Activated CD4-positive, alpha-beta memory T cell treated with anti-CD3 and anti-CD28 coated beads for 36 hours (primary cell): ENCODE measurements at regions not wholly inside any gene's neighbourhood (a gene's known extent, or its start where the extent isn't known, plus 50 kb on each side); places are given as distances from the start of the nearest gene placed in this dataset.
"Not testable (repeated sequence)": the region's sequence is repeated elsewhere in the genome, so short reads cannot be mapped to it uniquely, and the experiment has no call there.

Experiments
- CTCF ChIA-PET: fragments of 350-600 bp; sonication (Branson Sonifier 250); formaldehyde crosslinking; loops from one replicate; lab custom pipeline; 2021; ENCODE audit warnings: antibody characterized with exemption, inconsistent platforms; lab: Charles Lee
- POLR2A ChIA-PET: fragments of 350-600 bp; sonication (Branson Sonifier 250); formaldehyde crosslinking; loops from one replicate; lab custom pipeline; 2021; ENCODE audit warnings: antibody characterized with exemption; lab: Charles Lee
- DNase-seq: peaks from one replicate; pipeline ENCODE4 v3.0.0-alpha.2; 2020
- H3K27ac Mint-ChIP-seq: one replicate; pipeline ENCODE4 v1.8.0; 2021; ENCODE audit warnings: mixed read lengths
- H3K27me3 Mint-ChIP-seq: one replicate; pipeline ENCODE4 v1.8.0; 2021; ENCODE audit warnings: mixed read lengths
- H3K36me3 Mint-ChIP-seq: one replicate; pipeline ENCODE4 v1.8.0; 2021; ENCODE audit warnings: mixed read lengths
- H3K4me1 Mint-ChIP-seq: one replicate; pipeline ENCODE4 v1.8.0; 2021; ENCODE audit warnings: low read depth, mixed read lengths
- H3K4me3 Mint-ChIP-seq: one replicate; pipeline ENCODE4 v1.8.0; 2021; ENCODE audit warnings: mild to moderate bottlenecking, mixed read lengths
- H3K9me3 Mint-ChIP-seq: one replicate; pipeline ENCODE4 v1.8.0; 2021; ENCODE audit warnings: mixed read lengths
- intact Hi-C: fragments of 100-400 bp; cut with micrococcal nuclease; formaldehyde crosslinking; loops from one replicate; pipeline ENCODE4 v1.15.1; 2023

DNA sequence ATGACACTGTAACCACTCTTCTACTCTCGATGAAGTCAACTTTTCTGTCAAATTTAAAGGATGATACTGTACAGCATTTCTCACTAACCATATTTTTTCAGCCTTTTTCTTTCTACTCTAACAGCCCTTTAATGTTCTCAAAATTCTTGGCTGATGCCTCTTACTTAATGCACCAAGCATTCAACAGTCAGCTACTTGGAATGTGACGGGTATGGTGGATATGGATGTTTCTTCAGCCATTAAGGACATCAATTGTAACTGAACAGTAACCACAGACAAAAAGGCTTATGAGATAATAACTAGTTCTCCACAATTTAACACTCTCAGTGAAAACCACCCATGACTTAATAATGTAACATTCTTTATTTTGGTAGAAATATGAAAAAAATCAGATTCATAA, 467.2 kb upstream of the ZNF337 start:
- no peaks in the 10 kb centered on the region for H3K36me3 Mint-ChIP-seq
- no peak overlapping the region for H3K27ac Mint-ChIP-seq
- ChIA-PET POLR2A (no interaction called here), CTCF (no interaction called here)
- no peaks in the 10 kb centered on the region for H3K4me1 Mint-ChIP-seq
- DNase-seq, result no peak
- no peaks in the 10 kb centered on the region for H3K27me3 Mint-ChIP-seq
- no peak overlapping the region for H3K4me3 Mint-ChIP-seq
- no peaks in the 10 kb centered on the region for H3K9me3 Mint-ChIP-seq
- intact Hi-C loops, result no loop called here

DNA sequence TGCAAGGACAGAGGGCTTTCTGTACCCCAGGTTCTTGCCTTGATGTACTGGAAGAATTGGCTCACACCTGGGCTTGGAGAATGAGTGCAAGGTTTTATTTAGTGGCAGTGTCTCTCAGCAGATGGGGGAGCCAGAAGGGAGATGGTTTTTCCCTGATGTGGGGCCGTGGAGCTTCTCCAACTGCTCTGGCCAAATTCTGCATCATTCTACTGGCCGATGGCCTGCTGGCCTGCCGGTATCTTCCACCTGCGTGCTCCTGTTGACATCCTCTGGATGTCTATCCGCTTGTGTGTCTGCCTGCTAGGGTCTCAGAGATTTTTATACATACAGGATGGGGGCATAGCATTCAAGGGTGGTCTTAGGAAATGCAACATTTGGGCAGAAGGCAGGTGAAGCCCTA, 466.5 kb upstream of the ZNF337 start:
- DNase-seq, H3K36me3 Mint-ChIP-seq, intact Hi-C loops, POLR2A ChIA-PET, H3K27ac Mint-ChIP-seq, CTCF ChIA-PET, H3K9me3 Mint-ChIP-seq, H3K4me1 Mint-ChIP-seq, H3K4me3 Mint-ChIP-seq, H3K27me3 Mint-ChIP-seq: not testable (repeated sequence)

DNA sequence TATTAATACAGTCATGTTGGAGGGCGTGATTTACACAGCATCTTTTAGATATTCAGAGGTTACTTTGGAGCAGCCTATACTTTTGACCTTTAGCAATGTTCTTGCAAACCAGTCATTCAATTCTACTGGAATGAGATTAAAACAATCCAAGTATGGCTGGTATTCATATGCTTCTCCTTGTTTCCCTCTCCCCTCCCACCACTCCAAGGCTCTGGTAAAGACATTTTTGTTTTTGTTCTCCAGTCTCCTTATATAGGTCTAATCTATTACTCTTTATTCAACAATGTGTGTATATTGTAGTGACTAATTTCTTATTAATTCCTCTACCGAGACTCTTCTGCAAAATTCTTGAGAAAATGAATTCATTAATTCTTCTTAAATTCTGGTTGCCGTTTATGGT, 465.1 kb upstream of the ZNF337 start:
- POLR2A ChIA-PET, intact Hi-C loops, H3K4me3 Mint-ChIP-seq: not testable (repeated sequence)

DNA sequence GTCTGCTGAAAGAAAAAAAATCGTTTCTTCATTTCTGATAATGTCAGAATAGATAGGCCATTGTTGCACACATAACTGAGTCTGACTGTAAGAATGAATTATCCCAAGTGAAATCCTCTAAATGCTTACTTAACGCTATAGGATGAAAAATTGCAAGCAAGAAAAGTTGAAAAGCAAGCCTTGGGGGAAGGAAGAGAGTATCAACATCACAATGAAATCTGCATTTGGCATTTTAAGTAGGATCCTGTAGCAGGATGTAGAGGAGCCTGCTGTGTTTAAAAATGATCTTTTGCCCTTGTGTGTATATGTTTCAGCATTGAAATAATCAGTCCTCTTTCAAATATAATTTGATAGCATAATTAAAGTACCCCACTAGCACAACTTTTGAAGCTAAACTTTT, 464.3 kb upstream of the ZNF337 start:
- intact Hi-C loops, DNase-seq, H3K9me3 Mint-ChIP-seq, H3K27me3 Mint-ChIP-seq, CTCF ChIA-PET, POLR2A ChIA-PET, H3K36me3 Mint-ChIP-seq, H3K27ac Mint-ChIP-seq, H3K4me1 Mint-ChIP-seq, H3K4me3 Mint-ChIP-seq: not testable (repeated sequence)

More for the DNA sequence above, 465.1 kb upstream of the ZNF337 start:
- H3K27me3 Mint-ChIP-seq, DNase-seq, H3K27ac Mint-ChIP-seq, H3K36me3 Mint-ChIP-seq, H3K4me1 Mint-ChIP-seq, CTCF ChIA-PET, H3K9me3 Mint-ChIP-seq: not testable (repeated sequence)

DNA sequence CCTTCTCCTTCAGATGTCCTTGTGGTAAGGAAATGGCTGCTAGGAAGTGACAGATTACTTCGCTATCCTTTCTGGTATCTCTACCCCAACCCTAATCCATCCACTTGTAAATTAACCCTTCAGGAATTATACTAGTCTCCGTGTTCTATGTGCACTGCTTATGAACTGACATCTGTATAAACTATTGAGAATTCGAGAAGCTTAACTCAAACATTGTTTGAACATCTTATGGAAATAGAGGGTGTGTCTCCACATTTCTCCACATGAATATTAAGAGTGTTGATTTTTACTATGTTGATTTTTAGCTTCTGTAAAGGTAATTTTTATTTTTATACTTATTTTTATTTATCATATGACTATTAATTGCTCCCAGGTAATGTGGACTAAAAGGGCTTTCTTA, 457.6 kb upstream of the ZNF337 start:
- CTCF ChIA-PET, result no interaction called here

DNA sequence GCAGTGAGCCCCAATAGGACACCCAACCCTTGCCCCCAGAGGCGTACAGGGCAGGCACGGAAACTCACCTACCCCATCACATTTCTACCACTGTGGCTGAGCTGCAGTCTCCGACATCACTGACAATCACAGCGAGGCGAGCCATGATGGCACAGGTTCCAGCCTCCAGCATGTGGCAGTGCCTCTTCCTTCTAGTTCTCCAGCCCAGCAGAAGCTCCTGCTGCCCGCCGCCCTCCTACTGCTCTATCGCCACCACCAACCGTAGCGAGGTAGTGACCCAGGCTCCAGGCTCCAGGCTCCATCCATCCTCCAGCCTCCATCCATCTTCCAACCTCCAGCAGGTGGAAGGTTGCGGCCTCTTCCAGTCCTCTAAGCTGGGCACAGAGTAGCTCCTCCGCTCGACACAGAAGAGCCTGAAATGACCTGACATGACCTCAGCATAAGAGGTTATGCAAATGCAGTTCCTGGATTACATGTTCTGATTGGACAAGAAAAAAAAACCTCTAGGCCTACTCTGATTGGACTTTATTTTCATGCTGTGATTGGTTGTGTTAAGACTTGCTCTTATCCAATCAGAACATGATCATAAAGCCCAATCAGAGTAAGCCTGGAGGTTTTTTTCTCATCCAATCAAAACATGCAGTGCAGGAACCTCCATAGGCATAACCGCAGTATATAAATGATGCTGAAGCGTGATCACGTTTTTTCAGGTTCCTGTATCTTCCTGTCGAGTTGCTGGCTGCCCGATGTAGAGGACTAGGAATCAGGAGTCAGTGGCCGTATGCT, 438.9 kb upstream of the ZNF337 start:
- intact Hi-C loops, result no loop called here
- H3K27ac Mint-ChIP-seq, result no peak overlapping the region
- H3K27me3 Mint-ChIP-seq, result no peaks in the 10 kb centered on the region
- no peak for DNase-seq
- H3K36me3 Mint-ChIP-seq, result no peaks in the 10 kb centered on the region
- ChIA-PET POLR2A (no interaction called here), CTCF (no interaction called here)
- no peak overlapping the region for H3K4me3 Mint-ChIP-seq
- no peaks in the 10 kb centered on the region for H3K4me1 Mint-ChIP-seq
- H3K9me3 Mint-ChIP-seq, result no peaks in the 10 kb centered on the region

More for the DNA sequence above, 457.6 kb upstream of the ZNF337 start:
- intact Hi-C loops, result no loop called here
- no peak overlapping the region for H3K4me3 Mint-ChIP-seq
- H3K9me3 Mint-ChIP-seq, result no peaks in the 10 kb centered on the region
- H3K27me3 Mint-ChIP-seq, result peaks cover 2% of the 10 kb centered on the region
- H3K36me3 Mint-ChIP-seq, result no peaks in the 10 kb centered on the region
- H3K4me1 Mint-ChIP-seq, result no peaks in the 10 kb centered on the region
- H3K27ac Mint-ChIP-seq, result no peak overlapping the region
- DNase-seq, result no peak
- POLR2A ChIA-PET, result no interaction called here

DNA sequence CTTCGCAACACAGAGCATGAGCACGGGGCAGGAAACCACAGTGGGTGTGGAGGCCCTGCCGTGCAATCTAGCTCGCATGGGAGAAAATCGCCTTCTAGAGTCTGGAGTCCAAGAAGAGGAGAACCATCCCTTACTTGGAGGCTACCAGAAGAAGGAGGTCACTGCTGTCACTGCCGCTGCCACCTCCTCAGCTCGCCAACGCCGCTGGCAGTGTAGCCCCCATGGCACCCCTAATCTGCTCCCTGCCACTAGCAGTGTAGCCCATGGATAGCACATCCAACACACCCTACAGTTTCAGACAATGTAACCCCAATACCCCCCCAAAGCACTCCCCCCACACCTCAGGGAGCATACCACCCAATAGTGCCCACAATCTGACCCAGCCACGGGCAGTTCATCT, 438.0 kb upstream of the ZNF337 start:
- intact Hi-C loops, result no loop called here
- Mint-ChIP-seq H3K4me3 (no peak overlapping the region), H3K27me3 (no peaks in the 10 kb centered on the region), H3K36me3 (no peaks in the 10 kb centered on the region), H3K9me3 (no peaks in the 10 kb centered on the region), H3K27ac (no peak overlapping the region), H3K4me1 (no peaks in the 10 kb centered on the region)
- CTCF ChIA-PET, result no interaction called here
- POLR2A ChIA-PET, result no interaction called here
- DNase-seq, result no peak

DNA sequence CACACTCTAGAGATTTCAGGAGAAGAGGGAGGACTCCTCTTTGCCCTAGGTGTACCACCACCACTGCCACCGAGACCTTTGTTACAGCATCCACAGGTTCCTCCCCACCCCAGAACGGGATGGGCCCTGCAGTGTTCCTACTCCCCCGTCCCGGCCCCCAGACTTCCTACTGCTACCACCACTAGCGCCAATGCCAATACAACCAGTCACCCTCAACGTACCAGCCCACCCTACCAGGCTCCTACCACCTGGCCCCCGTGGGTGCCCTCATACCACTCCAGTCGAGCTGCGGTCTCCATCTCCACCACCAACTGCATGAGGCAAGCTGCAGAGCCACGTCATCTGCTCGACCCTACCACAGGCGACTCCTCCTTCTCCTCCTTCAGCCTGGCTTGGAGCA, 437.1 kb upstream of the ZNF337 start:
- H3K27ac Mint-ChIP-seq, H3K9me3 Mint-ChIP-seq, H3K27me3 Mint-ChIP-seq, CTCF ChIA-PET, DNase-seq, H3K36me3 Mint-ChIP-seq, H3K4me3 Mint-ChIP-seq, intact Hi-C loops, H3K4me1 Mint-ChIP-seq, POLR2A ChIA-PET: not testable (repeated sequence)

DNA sequence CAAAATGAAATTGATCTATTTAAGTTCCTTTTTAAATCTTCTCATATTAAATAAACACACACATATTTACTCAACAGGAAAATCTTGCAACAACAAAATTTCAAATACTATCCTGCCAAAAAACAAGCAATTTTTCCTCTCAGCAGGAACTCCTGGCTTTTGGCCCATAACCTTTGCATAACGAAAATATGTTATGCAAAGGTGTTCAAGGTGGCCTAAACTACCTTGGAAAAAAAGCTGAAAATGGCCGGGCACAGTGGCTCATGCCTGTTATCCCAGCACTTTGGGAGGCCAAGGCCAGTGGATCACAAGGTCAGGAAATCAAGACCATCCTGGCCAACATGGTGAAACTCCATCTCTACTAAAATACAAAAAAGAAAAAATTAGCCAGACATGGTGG, 424.3 kb upstream of the ZNF337 start:
- H3K4me3 Mint-ChIP-seq, H3K27ac Mint-ChIP-seq, CTCF ChIA-PET, H3K4me1 Mint-ChIP-seq, DNase-seq, intact Hi-C loops, POLR2A ChIA-PET, H3K9me3 Mint-ChIP-seq, H3K27me3 Mint-ChIP-seq, H3K36me3 Mint-ChIP-seq: not testable (repeated sequence)

DNA sequence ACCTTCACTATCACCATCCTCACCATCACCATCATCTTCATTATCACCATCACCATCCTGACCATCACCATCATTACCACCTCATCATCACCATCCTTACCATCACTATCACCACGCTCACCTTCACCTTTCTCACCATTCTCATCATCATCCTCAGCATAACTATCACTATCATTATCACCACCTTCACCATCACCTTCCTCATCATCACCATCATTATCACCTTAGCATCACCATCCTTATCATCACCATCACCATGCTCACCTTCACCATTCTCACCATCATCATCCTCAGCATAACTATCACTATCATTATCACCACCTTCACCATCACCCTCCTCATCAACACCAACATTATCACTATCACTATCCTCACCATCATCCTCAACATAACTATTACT, 397.8 kb upstream of the ZNF337 start:
- H3K4me1 Mint-ChIP-seq, H3K4me3 Mint-ChIP-seq, H3K36me3 Mint-ChIP-seq, H3K9me3 Mint-ChIP-seq, H3K27ac Mint-ChIP-seq, H3K27me3 Mint-ChIP-seq, POLR2A ChIA-PET, intact Hi-C loops, CTCF ChIA-PET, DNase-seq: not testable (repeated sequence)

DNA sequence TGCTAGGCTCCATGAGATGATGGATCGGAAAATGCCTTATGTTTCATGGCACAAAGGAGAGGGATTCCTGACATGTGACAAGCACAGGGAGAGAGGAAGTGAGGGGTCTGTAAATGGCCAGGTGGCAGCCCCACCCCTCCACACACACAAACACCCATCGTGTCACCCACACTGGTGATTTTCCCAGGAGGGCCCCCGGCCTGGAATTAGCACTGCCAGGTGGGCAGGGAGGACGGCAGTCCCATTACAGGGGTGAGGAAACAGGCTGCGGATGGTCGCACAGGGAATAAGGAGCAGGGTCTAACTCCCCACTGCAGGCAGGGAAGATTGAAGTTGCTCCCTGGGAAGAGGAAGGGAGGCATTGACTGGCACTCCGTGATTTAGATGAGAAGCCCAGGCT, 395.3 kb upstream of the ZNF337 start:
- H3K9me3 Mint-ChIP-seq, H3K27ac Mint-ChIP-seq, intact Hi-C loops, CTCF ChIA-PET, H3K4me1 Mint-ChIP-seq, H3K36me3 Mint-ChIP-seq, H3K4me3 Mint-ChIP-seq, POLR2A ChIA-PET, DNase-seq, H3K27me3 Mint-ChIP-seq: not testable (repeated sequence)

DNA sequence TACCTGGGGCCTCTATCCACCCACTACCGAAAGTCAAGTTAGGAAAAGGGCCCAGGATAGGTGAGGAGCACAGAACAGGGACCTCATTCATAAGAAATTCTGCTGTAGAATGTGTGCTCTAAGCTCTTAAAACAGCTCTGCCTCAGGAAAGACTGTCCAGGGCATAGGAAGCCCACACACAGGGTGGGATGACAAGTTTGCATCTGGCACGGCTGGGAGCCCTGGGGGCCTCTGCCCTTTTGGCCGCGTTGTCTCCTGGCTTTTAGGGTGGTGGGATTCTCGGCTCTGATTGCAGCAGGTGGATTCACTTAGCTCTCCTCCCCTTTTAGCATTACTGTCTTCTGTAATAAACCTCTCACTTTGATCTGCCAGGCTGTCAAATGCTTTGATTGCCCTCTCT, 389.5 kb upstream of the ZNF337 start:
- intact Hi-C loops, H3K36me3 Mint-ChIP-seq, H3K27ac Mint-ChIP-seq, H3K9me3 Mint-ChIP-seq, H3K27me3 Mint-ChIP-seq, H3K4me1 Mint-ChIP-seq, CTCF ChIA-PET, POLR2A ChIA-PET, DNase-seq, H3K4me3 Mint-ChIP-seq: not testable (repeated sequence)

DNA sequence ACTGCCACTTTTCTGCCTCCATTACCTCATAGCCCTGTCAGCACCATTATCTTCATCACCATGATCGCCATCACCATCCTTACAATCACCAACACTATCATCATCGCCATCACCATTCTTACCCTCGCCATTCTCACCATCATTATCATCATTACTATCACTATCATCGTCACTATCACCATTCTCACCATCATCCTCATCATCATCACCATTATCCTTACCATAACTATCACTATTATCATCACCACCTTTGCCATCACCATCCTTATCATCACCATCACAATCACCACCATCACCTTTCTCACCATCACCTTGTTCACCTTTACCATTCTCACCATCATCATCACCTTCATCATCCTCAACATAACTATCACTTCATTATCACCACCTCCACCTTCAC, 377.3 kb upstream of the ZNF337 start:
- H3K27me3 Mint-ChIP-seq, H3K4me3 Mint-ChIP-seq, H3K27ac Mint-ChIP-seq, DNase-seq, POLR2A ChIA-PET, CTCF ChIA-PET, H3K36me3 Mint-ChIP-seq, intact Hi-C loops, H3K4me1 Mint-ChIP-seq, H3K9me3 Mint-ChIP-seq: not testable (repeated sequence)
